ENCODE measurements at regions not wholly inside any gene's neighbourhood (a gene's known extent, or its start where the extent isn't known, plus 50 kb on each side); places are given as distances from the start of the nearest gene placed in this dataset.
A peak's percentile ranks its signal among the peaks of the same experiment; 100 is the strongest.

DNA sequence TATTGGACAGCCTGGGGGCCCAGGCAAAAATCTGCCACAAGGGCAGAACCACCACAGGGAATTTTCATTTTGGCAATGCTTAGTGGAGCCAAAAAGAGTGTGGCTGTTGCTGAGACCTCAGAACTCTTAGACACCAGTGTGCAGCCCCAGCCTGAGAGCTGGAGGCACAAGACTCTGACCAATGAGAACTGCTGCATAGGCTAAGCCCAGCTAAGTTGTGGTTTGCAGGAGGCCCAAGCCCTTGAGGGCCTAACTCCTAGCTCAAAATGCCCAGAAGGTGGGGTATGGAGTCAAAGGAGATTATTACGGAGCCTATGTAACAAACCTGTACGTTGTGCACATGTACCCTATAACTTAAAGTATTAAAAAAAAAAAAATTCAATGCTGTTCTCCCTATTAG lies 296.7 kb downstream of the TRAM1L1 start:
- DNase-seq (ENCODE audit: low spot score in 2 of 2) = no peak
- Mint-ChIP-seq H3K36me3 (no peaks in the 10 kb centered on the region), H3K9me3 (no peaks in the 10 kb centered on the region), H3K27ac (no peak overlapping the region)
- ATAC-seq = no peak

GRCh38 chr4:116755051-116755450 lies 330.3 kb downstream of the TRAM1L1 start:
- Mint-ChIP-seq H3K36me3 (no peaks in the 10 kb centered on the region), H3K9me3 (peaks cover 0 to 3% of the 10 kb centered on the region in 2 donors), H3K27ac (no peak overlapping the region)
- ATAC-seq (no peak), DNase-seq (ENCODE audit: low spot score in 2 of 2) (no peak)

GRCh38 chr4:116752027-116752426 lies 333.3 kb downstream of the TRAM1L1 start:
- no peak for ATAC-seq
- Mint-ChIP-seq H3K27ac (no peak overlapping the region), H3K9me3 (peaks cover 3 to 11% of the 10 kb centered on the region in 2 donors), H3K36me3 (no peaks in the 10 kb centered on the region)
- DNase-seq (ENCODE audit: low spot score in 2 of 2) = no peak

- ATAC-seq (no peak), DNase-seq (ENCODE audit: low spot score in 2 of 2) (no peak)
- no peaks in the 10 kb centered on the region for H3K36me3 Mint-ChIP-seq
- no peak overlapping the region for H3K27ac Mint-ChIP-seq
- H3K9me3 Mint-ChIP-seq = peaks cover 6 to 8% of the 10 kb centered on the region in 2 donors
Measured at GRCh38 chr4:116736756-116737155, 348.6 kb downstream of the TRAM1L1 start.

DNA sequence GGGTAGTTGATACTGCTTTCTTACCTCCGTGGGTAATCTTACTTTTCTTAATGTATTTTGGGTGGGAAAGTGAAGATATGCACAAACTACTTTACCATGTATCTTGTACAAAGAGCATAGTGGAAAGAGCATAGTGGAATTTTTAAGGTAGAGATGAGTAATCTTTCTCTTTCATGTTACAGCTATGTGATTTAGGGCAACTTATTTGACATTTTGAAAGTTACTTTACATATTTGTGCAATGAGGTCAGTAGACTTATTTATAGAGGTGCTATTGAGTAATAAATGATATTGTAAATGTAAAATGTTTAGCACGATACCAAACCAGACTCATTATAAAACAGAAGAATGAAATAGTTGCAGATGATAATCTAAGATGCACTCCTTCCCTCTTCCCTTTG lies 351.2 kb downstream of the TRAM1L1 start:
- DNase-seq (ENCODE audit: low spot score in 2 of 2) (no peak), ATAC-seq (no peak)
- Mint-ChIP-seq H3K9me3 (peaks cover 8 to 10% of the 10 kb centered on the region in 2 donors), H3K27ac (no peak overlapping the region), H3K36me3 (no peaks in the 10 kb centered on the region)

GRCh38 chr4:116733370-116733769 lies 352.0 kb downstream of the TRAM1L1 start:
- ATAC-seq = no peak
- DNase-seq (ENCODE audit: low spot score in 2 of 2) = no peak
- no peak overlapping the region for H3K27ac Mint-ChIP-seq

GRCh38 chr4:116726523-116726922 lies 358.9 kb downstream of the TRAM1L1 start:
- no peak overlapping the region for H3K27ac Mint-ChIP-seq
- H3K36me3 Mint-ChIP-seq = no peaks in the 10 kb centered on the region
- DNase-seq (ENCODE audit: low spot score in 2 of 2) (no peak), ATAC-seq (no peak)
- peaks cover 4 to 5% of the 10 kb centered on the region in 2 donors for H3K9me3 Mint-ChIP-seq

More at GRCh38 chr4:116733370-116733769, 352.0 kb downstream of the TRAM1L1 start:
- H3K36me3 Mint-ChIP-seq = no peaks in the 10 kb centered on the region
- H3K9me3 Mint-ChIP-seq = peaks cover 8 to 10% of the 10 kb centered on the region in 2 donors

DNA sequence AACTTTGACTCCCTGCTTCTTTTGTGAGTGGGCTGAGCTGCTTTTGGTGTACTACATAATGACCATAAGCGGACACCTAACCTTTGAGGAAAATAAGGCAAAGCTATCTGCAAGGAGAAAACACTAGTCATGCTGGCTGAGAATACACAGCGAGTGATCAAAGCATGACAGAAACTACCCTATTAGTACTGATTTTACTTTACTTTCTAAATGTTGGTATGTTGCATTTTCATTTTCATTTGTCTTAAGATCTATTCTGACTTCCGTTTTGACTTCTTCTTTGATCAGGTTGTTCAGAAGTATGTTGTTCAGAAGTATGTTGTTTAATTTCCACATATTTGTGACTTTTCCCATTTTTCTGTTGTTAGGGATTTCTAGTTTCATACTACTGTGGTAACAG lies 361.1 kb downstream of the TRAM1L1 start:
- DNase-seq (ENCODE audit: low spot score in 2 of 2) (no peak), ATAC-seq (peak in 1 of 2 donors; percentile 50)
- no peaks in the 10 kb centered on the region for H3K36me3 Mint-ChIP-seq
- H3K9me3 Mint-ChIP-seq = peaks cover 0 to 8% of the 10 kb centered on the region in 2 donors
- H3K27ac Mint-ChIP-seq = no peak overlapping the region

- DNase-seq (ENCODE audit: low spot score in 2 of 2) (no peak), ATAC-seq (no peak)
- no peak overlapping the region for H3K27ac Mint-ChIP-seq
- H3K9me3 Mint-ChIP-seq = peaks cover 25 to 26% of the 10 kb centered on the region in 2 donors
- no peaks in the 10 kb centered on the region for H3K36me3 Mint-ChIP-seq
Measured at GRCh38 chr4:116705466-116705865, 379.9 kb downstream of the TRAM1L1 start.

DNA sequence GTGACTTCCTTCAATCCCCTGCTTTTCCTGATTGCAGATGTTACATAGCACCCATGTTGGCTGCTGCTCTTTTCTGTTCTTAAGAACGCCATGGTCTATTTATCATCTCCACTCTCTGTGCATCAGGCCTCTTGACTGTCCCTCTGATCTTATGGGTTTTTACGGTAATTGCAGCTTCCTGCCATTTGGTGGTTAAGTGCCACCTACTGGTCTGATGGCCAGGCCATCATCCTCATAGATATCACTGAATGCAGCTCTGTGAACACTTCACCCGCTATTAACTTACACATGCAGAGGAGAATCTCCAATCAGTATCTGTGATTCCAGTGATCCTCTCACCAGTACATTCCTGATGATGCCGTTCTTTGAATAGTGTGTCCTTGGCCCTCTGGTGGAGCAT lies 382.4 kb downstream of the TRAM1L1 start:
- peaks cover 21 to 31% of the 10 kb centered on the region in 2 donors for H3K9me3 Mint-ChIP-seq
- ATAC-seq = no peak
- no peak overlapping the region for H3K27ac Mint-ChIP-seq
- DNase-seq (ENCODE audit: low spot score in 2 of 2) = no peak
- no peaks in the 10 kb centered on the region for H3K36me3 Mint-ChIP-seq

DNA sequence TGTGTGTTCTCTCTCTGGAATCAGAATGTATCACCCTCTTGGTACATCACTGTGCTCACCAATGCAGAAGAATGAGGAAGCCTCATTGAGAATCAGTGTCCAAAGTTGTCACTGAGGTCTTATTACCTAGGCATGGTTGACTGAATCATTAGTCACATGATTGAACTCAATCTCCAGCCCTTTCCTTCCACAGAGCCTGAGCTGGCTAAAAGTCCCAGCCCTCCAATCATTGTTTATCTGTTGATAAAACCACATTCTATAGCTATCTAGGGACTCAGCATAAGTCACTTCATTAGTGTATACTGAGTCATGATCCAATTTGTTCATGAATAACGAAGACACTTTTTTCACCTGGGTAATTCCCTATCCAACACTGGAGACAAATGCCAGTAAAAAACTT lies 396.8 kb downstream of the TRAM1L1 start:
- DNase-seq (ENCODE audit: low spot score in 2 of 2) = no peak
- Mint-ChIP-seq H3K36me3 (no peaks in the 10 kb centered on the region), H3K9me3 (no peaks in the 10 kb centered on the region), H3K27ac (no peak overlapping the region)
- ATAC-seq = no peak

- DNase-seq (ENCODE audit: low spot score in 2 of 2) (no peak), ATAC-seq (no peak)
- H3K27ac Mint-ChIP-seq = no peak overlapping the region
- peaks cover 0 to 6% of the 10 kb centered on the region in 2 donors for H3K36me3 Mint-ChIP-seq
- peaks cover 6 to 12% of the 10 kb centered on the region in 2 donors for H3K9me3 Mint-ChIP-seq
Measured at GRCh38 chr4:116668190-116668589, 417.2 kb downstream of the TRAM1L1 start.

GRCh38 chr4:116665716-116666115 lies 419.7 kb downstream of the TRAM1L1 start:
- peaks cover 0 to 8% of the 10 kb centered on the region in 2 donors for H3K36me3 Mint-ChIP-seq
- H3K27ac Mint-ChIP-seq = no peak overlapping the region
- DNase-seq (ENCODE audit: low spot score in 2 of 2) (no peak), ATAC-seq (no peak)
- H3K9me3 Mint-ChIP-seq = peaks cover 12 to 22% of the 10 kb centered on the region in 2 donors

DNA sequence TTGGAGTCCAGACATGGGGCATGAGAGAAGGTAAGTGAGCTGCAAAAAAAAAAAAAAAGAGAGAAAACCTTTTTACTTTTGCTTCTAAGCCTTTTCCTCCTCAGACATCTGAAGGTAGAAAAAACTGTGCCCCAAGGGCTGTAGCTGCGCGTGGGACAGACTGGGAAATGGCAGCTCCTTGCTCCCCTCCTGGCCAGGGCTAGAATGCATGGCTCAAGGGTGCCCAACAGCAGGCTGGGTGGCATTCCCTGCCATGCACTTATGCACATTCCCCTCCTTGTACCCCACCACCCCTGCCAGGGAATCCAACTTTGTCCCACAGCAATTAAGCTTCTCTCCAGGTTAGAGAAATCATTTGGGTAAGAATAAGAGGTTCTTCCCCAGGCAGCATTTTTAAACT lies 421.2 kb downstream of the TRAM1L1 start:
- Mint-ChIP-seq H3K27ac (no peak overlapping the region), H3K9me3 (peaks cover 17 to 33% of the 10 kb centered on the region in 2 donors), H3K36me3 (peaks cover 0 to 10% of the 10 kb centered on the region in 2 donors)
- DNase-seq (ENCODE audit: low spot score in 2 of 2) (no peak), ATAC-seq (no peak)

- no peak for ATAC-seq
- Mint-ChIP-seq H3K9me3 (no peaks in the 10 kb centered on the region), H3K36me3 (no peaks in the 10 kb centered on the region), H3K27ac (no peak overlapping the region)
- no peak for DNase-seq (ENCODE audit: low spot score in 2 of 2)
Measured at GRCh38 chr4:116639070-116639577, 446.3 kb downstream of the TRAM1L1 start.

DNA sequence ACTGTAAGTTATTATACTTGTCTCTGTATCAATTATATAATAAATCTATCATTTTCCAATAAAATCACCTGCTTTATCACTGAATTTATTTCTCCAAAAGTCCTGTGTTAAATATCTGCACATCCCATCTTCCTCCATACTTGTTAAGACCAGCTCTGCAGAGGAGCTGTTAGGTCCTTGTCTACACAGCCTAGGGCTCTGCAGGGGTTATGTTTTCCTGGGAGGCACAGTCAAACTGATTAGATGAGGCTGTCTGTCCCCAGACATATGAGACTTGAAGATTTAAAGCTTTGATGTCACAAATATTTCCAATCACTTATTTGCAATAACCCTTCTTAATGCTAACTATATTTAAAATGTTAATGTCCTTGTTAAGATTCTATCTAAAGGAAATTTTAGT lies 446.8 kb downstream of the TRAM1L1 start:
- DNase-seq (ENCODE audit: low spot score in 2 of 2) = no peak
- Mint-ChIP-seq H3K27ac (no peak overlapping the region), H3K36me3 (no peaks in the 10 kb centered on the region), H3K9me3 (peaks cover 0 to under 1% of the 10 kb centered on the region in 2 donors)
- no peak for ATAC-seq

DNA sequence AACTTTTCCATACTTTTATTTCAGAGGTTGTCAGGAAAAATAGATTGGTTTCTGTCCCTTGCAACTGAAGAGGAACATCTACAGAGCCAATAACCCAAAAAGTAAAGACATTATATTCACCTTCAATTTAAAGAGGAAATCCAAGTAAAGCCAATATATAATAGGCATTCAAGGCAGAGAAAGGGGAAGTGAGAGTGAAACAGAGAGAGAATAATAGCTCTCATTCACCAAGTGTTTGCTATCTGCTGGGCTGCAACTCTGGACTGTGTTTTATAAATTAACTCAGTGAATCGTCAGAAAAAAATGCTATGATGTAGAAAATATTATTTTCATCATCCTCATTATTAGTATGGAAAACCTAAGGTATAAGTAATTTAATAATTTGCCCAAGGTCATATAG lies 448.5 kb downstream of the TRAM1L1 start:
- no peaks in the 10 kb centered on the region for H3K36me3 Mint-ChIP-seq
- ATAC-seq = no peak
- H3K9me3 Mint-ChIP-seq = peaks cover 0 to 4% of the 10 kb centered on the region in 2 donors
- H3K27ac Mint-ChIP-seq = no peak overlapping the region
- no peak for DNase-seq (ENCODE audit: low spot score in 2 of 2)

GRCh38 chr4:116632269-116632668 lies 453.1 kb downstream of the TRAM1L1 start:
- H3K9me3 Mint-ChIP-seq = peaks cover 0 to 4% of the 10 kb centered on the region in 2 donors
- no peak for ATAC-seq
- H3K27ac Mint-ChIP-seq = no peak overlapping the region
- DNase-seq (ENCODE audit: low spot score in 2 of 2) = no peak
- no peaks in the 10 kb centered on the region for H3K36me3 Mint-ChIP-seq

DNA sequence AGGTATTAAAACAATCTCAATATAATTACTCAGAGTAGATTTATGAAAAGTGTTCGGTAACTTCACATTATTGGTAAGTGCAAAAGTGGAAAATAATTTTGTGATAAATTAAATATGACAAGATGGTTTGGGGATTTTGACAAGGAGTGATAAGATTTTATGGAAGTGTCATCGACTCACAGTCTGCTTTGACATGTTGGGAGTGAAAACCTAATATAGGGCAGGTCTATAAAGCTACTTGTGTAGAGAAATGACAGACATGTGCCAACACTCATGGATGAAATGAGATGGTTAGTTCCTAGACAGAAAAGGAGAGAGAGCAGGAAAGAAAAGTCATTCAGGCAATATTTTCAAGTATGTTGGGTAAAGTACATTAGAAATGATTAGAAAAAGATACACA lies 456.8 kb downstream of the TRAM1L1 start:
- Mint-ChIP-seq H3K9me3 (peaks cover 0 to 3% of the 10 kb centered on the region in 2 donors), H3K36me3 (no peaks in the 10 kb centered on the region), H3K27ac (no peak overlapping the region)
- DNase-seq (ENCODE audit: low spot score in 2 of 2) (no peak), ATAC-seq (no peak)

Data from activated naive CD4-positive, alpha-beta T cell treated with anti-CD3 and anti-CD28 coated beads, Interleukin-2, amount 50 U/mL, for 72 hours (primary cell).